HG03460 (cell line): ENCODE measurements at regions not wholly inside any gene's neighbourhood (a gene's known extent, or its start where the extent isn't known, plus 50 kb on each side); places are given as distances from the start of the nearest gene placed in this dataset.
"Not testable (repeated sequence)": the region's sequence is repeated elsewhere in the genome, so short reads cannot be mapped to it uniquely, and the experiment has no call there.

Experiments
- ATAC-seq: cut with Tn5 transposase; IDR thresholded peaks from one replicate; pipeline ENCODE4 v1.9.1; 2021; ENCODE audit not compliant: unreplicated experiment

DNA sequence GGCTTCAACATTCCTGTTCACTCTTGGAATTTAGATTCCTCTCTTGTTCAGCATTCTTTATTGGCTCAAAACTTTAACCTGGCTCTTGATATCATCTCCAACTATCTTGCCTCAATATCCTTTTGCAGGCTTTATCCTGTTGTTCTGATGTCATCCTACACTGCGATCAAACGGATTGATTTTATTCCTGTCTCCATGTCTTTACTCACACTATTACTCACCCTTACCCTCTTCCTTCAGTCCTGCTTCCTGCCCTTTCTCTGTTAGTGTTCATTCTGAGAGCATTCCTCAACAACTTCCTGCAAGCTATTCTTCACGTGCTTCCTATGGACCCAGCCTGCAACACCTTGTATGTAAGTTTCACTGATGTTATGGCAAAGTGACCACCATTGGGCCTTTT is 264.7 kb downstream of the RNF152 start:
- ATAC-seq = no peak

DNA sequence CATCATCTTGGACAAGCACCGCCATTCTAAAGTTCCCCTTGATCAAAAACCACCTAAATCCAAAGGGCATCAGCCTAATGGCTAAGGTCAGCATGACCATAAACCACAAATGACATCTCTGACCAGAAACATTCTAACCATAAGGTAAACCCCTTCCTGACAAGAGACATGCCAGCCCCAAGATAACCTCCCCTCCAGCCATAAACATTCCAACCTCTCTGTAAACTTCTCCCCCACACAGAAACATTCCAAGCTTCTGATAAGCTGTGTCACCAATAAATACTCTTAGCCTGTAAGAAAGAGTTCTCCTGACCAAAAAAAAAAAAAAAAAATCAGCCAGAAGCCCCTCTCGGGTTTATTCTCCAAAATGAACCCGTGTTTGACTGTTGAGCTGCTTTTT is 268.2 kb downstream of the RNF152 start:
- ATAC-seq = not testable (repeated sequence)

DNA sequence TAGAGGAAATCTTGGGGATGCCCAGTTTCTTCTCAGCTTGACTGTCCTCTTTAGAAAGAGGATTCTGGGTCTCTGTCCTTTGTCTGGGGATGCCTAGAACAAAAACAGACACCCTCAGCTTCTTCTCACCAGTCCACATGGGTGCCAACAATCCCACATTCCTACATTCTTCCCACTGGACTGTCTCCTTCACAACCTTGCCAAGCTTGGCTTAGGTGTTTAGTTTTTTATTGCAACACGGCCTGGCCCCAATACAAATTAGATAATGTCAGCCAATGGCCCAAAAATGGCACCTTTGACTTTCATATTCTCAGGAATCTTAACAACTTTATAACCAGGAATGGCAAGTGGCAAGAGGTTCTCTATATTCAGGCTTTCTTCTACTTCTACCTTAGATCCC is 273.0 kb downstream of the RNF152 start:
- no peak for ATAC-seq

DNA sequence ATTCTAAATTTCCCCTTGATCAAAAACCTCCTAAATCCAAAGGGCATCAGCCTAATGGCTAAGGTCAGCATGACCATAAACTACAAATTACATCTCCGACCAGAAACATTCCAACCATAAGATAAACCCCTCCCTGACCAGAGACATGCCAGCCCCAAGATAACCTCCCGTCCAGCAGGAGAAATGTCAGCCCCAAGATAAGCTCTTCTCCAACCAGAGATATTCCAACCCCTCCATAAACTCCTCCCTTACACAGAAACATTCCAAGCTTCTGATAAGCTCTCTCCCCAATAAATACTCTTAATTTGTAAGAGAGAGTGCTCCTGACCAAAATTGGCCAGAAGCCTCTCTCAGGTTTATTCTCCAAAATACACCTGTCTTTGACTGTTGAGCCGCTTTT is 274.0 kb downstream of the RNF152 start:
- no peak for ATAC-seq

DNA sequence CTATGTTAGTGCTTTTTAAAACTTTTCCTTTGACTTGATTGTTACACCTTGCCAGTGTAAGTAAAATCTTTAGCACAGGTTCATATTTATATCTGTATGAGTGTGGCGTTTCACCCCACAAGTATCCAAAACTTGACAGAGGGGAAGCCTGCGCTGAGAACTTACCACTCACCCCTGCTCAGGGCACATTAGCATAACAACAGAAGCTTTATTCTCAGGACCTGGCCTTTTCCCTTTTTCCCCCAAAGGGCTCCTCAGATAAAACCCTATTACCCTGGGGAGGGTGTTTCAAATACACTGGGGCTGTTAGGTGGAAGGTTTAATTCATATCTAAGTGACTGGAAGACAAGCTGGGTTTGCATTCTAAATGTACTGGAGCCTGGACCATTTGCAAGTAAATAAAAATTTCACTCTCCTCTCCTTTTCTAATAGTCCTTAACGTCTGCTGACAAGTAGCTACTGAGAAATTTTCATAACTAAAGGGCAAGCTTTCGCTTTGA is 276.6 kb downstream of the RNF152 start:
- no peak for ATAC-seq

DNA sequence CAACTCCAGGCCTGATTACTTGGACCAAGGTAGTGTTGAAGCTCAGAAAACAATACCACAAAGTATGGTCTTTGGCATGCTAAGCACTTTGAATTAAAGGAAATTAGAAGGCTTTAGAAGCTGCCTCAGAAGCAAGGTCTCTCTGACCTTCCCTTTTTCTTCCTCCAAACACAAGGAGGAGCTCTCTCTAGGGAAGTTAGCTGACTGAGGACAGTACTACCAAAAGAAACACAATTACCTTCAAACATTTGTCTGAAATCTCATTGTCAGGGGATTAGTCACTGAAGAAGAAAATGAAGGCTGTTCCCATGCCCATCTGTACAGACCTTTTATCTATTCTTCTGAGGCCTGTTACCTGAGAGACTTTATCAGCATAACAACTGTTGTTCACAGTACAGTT is 279.3 kb downstream of the CDH20 start:
- ATAC-seq = no peak

DNA sequence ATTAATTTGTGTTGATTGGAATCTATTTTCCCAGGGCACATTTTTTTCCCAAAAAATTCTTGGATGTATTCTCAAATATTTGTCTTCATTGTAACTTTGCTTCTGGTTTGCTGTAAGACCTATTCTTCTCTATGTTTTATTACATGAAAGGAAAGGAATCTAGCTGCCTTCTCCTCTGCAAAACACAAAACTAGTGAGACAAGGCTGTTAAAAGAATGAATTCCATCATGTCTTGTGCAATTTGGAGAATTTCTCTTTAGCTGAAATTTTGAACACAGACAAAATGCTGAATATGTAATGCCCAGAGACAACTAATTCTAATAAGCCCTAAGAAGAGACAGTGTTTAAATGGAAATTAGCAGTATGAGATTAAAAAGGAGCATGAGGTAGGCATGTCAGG is 275.9 kb downstream of the CDH20 start:
- ATAC-seq = no peak

DNA sequence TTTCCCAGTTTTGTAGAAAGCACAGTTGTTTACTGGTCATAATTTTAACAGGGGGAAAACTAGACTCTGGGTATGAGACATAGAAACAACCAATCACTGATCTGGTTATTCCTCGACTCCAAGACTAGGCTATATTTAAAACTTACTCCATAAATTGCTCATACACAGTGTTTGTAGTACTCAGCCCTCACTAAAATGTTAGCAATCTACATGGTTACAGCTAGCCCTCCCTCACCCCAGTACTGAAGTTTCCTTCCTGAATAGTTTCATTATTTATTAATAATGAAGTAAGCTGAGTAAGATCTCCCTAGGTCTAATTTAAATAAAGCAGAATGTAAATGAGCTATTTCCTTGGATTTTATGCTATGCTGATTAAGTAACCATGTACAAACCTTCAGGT is 275.1 kb downstream of the CDH20 start:
- ATAC-seq = no peak

DNA sequence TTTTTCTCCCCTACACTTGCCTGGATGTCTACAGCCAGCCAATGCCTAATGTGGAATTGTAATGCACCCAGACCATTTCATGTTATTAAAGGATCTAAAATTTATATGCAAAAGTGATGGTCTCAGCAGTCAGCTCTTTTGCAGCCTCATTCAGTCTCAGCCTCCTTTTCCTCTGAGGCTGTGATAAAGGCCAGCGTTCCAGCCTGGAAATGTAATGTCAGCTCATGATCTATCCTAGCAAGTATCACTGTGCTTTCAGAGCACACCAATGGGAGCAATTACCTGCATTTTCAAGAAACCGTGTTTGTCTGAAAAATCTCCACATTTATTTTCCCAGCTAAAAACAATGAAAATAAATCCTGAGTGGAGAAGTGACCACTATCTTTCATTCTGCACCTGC is 274.6 kb downstream of the CDH20 start:
- ATAC-seq = no peak

DNA sequence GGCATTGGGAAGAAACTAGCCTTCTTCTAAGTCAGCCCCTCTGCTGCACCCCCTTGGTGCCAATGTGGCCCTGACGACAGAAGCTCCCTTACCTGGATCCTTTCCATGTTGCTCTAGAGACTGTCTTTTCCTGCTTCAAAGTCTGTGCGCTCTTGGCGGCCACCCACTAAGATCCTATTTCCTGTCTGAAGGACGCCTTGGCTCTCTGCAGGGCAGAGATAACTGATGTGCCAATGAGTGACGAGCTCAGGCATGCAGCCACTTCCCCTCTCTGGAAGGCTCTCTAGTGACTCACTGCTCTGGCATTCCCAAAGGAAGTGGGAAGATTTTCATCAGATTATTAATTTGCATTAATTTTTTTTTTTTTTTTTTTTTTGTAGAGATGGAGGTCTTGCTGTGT is 273.5 kb downstream of the CDH20 start:
- ATAC-seq = no peak

DNA sequence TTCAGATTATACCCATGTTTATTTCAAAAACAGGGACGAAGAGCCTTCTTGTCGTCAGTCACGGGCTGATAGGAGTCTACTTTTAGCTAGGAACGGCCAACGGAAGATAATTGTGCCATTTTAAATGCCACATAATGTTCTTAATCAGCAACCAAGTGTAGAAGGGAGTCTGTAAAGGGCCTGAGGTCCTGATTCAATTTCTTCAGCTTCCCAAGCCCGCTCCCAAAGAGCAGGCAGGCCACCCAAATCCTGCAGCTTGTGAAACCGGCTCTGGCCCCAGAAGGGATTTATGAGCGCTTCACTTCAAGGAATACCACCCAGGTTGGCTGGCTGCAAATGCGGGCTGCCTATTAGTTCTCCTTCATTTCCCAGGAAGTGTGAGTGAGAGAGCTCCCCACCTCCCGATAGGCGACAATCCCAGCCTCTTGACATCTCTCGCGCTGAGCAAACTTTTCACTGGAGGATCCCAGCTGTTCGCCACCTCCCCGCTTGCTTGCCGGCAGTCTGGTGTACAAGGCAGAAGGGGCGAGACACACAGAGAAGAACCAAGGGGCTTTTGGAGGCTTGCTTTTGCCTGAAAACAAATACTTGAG is 272.9 kb downstream of the CDH20 start:
- ATAC-seq = no peak

DNA sequence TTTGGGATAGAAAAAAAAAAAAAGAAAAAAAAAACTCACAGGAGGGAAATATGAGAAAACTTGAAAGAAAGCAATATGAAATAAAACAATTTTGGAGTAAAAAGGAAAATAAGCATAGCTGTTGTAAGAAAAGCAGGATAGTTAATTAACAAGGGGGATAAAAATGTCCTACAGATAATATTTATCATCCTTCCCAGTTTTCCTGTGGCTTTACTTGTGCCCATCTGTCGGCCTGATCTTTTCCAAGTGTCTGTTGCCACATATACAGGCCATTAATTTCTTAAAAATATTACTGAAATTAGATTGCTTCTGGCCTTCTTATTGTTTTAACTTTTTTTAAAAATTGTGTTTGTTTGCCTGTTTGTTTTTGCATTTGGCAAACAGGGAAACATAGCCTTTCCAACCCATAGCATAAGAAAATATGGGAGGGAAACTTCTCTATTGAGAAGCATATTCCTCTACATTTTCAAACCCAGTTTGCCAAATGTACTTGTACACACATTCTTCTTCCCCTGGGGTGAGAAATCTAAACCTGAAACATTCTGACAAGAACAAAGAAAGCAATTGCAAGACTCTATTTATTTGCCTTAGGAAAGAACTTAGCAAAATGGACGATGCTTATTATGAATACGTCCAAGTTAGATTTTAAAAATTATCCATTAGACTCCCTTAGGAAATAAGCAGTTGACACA is 272.3 kb downstream of the CDH20 start:
- ATAC-seq = no peak
